GM23338 (cell line): ENCODE measurements at regions not wholly inside any gene's neighbourhood (a gene's known extent, or its start where the extent isn't known, plus 50 kb on each side); places are given as distances from the start of the nearest gene placed in this dataset.

ENCODE experiments used
- ATAC-seq: fragments of 200-7000 bp; cut with Tn5 transposase; 3 replicates; pipeline ENCODE4 v1.9.1; 2020
- DNase-seq: peaks from one replicate; pipeline ENCODE4 v3.0.0-alpha.2; 2015; ENCODE audit warnings: low spot score
- H2AFZ ChIP-seq: fragments of 200-600 bp; sonication (generic); 2 replicates; pipeline ENCODE4 v1.8.0; 2016; ENCODE audit warnings: antibody characterized with exemption, mild to moderate bottlenecking, moderate library complexity
- H3F3A ChIP-seq: fragments of 200-600 bp; sonication (generic); replicated peaks from 2 replicates; pipeline ENCODE4 v1.8.0; 2017; ENCODE audit warnings: antibody characterized with exemption, mixed run types, low read depth
- H3K27ac ChIP-seq: fragments of 200-600 bp; sonication (generic); 2 replicates; pipeline ENCODE4 v1.6.1; 2016; ENCODE audit warnings: low read depth
- H3K27me3 ChIP-seq: fragments of 200-600 bp; sonication (generic); 2 replicates; pipeline ENCODE4 v1.8.0; 2016; ENCODE audit warnings: mild to moderate bottlenecking, mixed run types, moderate library complexity; ENCODE audit not compliant: insufficient read depth
- H3K36me3 ChIP-seq: fragments of 200-600 bp; sonication (generic); 2 replicates; pipeline ENCODE4 v1.8.0; 2016; ENCODE audit warnings: mild to moderate bottlenecking; ENCODE audit not compliant: insufficient read depth
- H3K4me1 ChIP-seq: fragments of 200-600 bp; sonication (generic); 2 replicates; pipeline ENCODE4 v1.8.0; 2016; ENCODE audit warnings: mild to moderate bottlenecking, moderate library complexity; ENCODE audit not compliant: insufficient read depth
- H3K4me2 ChIP-seq: fragments of 200-600 bp; sonication (generic); 2 replicates; pipeline ENCODE4 v1.7.1; 2017; ENCODE audit warnings: mixed run types
- H3K4me3 ChIP-seq: fragments of 200-600 bp; sonication (generic); 2 replicates; pipeline ENCODE4 v1.6.1; 2016; ENCODE audit warnings: mixed run types
- H3K79me2 ChIP-seq: fragments of 200-600 bp; sonication (generic); replicated peaks from 2 replicates; pipeline ENCODE4 v1.8.0; 2017; ENCODE audit warnings: mild to moderate bottlenecking; ENCODE audit not compliant: insufficient read depth
- H3K9me2 ChIP-seq: fragments of 200-600 bp; sonication (generic); 2 replicates; pipeline ENCODE4 v1.8.0; 2017; ENCODE audit not compliant: insufficient read depth
- H4K20me1 ChIP-seq: fragments of 200-600 bp; sonication (generic); replicated peaks from 2 replicates; pipeline ENCODE4 v1.8.0; 2017; ENCODE audit warnings: mild to moderate bottlenecking; ENCODE audit not compliant: insufficient read depth
- H3K27ac Mint-ChIP-seq: 2 replicates; pipeline ENCODE4 v1.8.0; 2020; ENCODE audit warnings: inconsistent platforms, mild to moderate bottlenecking, moderate library complexity, mixed read lengths
- H3K27me3 Mint-ChIP-seq: 3 replicates; pipeline ENCODE4 v1.8.0; 2022; ENCODE audit warnings: low read depth, mild to moderate bottlenecking, moderate library complexity, mixed read lengths, inconsistent platforms; ENCODE audit not compliant: insufficient read depth, poor library complexity
- H3K36me3 Mint-ChIP-seq: 3 replicates; pipeline ENCODE4 v1.8.0; 2021; ENCODE audit warnings: low read depth, mild to moderate bottlenecking, inconsistent platforms, moderate library complexity, mixed read lengths
- H3K4me1 Mint-ChIP-seq: 3 replicates; pipeline ENCODE4 v1.8.0; 2020; ENCODE audit warnings: mild to moderate bottlenecking, inconsistent platforms, mixed read lengths
- H3K4me3 Mint-ChIP-seq: 3 replicates; pipeline ENCODE4 v1.8.0; 2021; ENCODE audit warnings: moderate library complexity, mild to moderate bottlenecking, inconsistent platforms, mixed read lengths
- H3K9me3 Mint-ChIP-seq: 3 replicates; pipeline ENCODE4 v1.8.0; 2020; ENCODE audit warnings: moderate library complexity, mild to moderate bottlenecking, inconsistent platforms, mixed read lengths
- CREB1 ChIP-seq: fragments of 250-450 bp; sonication (Bioruptor Pico); IDR thresholded peaks from 2 replicates; pipeline ENCODE4 v1.5.0; 2020; ENCODE audit warnings: low read depth, mild to moderate bottlenecking, moderate library complexity
- EZH2 ChIP-seq: fragments of 200-600 bp; sonication (generic); IDR thresholded peaks from one replicate; pipeline ENCODE4 v1.8.0; 2017; ENCODE audit warnings: antibody characterized with exemption, mild to moderate bottlenecking, low read depth; ENCODE audit not compliant: unreplicated experiment
- EZH2phosphoT487 ChIP-seq: fragments of 200-600 bp; sonication (generic); IDR thresholded peaks from one replicate; pipeline ENCODE4 v1.8.1; 2018; ENCODE audit warnings: antibody characterized with exemption; ENCODE audit not compliant: unreplicated experiment
- JUNB ChIP-seq: IDR thresholded peaks from one replicate; pipeline ENCODE4 v1.6.1; 2016; ENCODE audit warnings: antibody characterized with exemption; ENCODE audit not compliant: unreplicated experiment
- NANOG ChIP-seq: IDR thresholded peaks from 2 replicates; pipeline ENCODE4 v1.6.1; 2016; ENCODE audit warnings: antibody characterized with exemption, borderline replicate concordance
- POLR2AphosphoS5 ChIP-seq: IDR thresholded peaks from 2 replicates; pipeline ENCODE4 v1.6.1; 2016; ENCODE audit warnings: antibody characterized with exemption, low read depth
- STAT1 ChIP-seq: IDR thresholded peaks from one replicate; pipeline ENCODE4 v1.6.1; 2016; ENCODE audit warnings: antibody characterized with exemption; ENCODE audit not compliant: unreplicated experiment
- ZNF114 ChIP-seq: fragments of 250-450 bp; sonication (Bioruptor Pico); IDR thresholded peaks from 2 replicates; pipeline ENCODE4 v1.5.0; 2020; ENCODE audit warnings: mild to moderate bottlenecking, moderate library complexity
- ZNF331 ChIP-seq: fragments of 250-450 bp; sonication (Bioruptor Pico); IDR thresholded peaks from 2 replicates; pipeline ENCODE4 v1.5.0; 2020; ENCODE audit warnings: low read depth, mild to moderate bottlenecking, moderate library complexity
- TF ChIP-seq, protein P1 (sequence below): fragments of 250-450 bp; sonication (Bioruptor Pico); IDR thresholded peaks from 2 replicates; pipeline ENCODE4 v1.5.0; 2020; ENCODE audit warnings: mild to moderate bottlenecking, moderate library complexity
- TF ChIP-seq, protein P2 (sequence below): IDR thresholded peaks from 2 replicates; pipeline ENCODE4 v1.6.1; 2016; ENCODE audit warnings: antibody characterized with exemption
- TF ChIP-seq, protein P3 (sequence below), 2 experiments: fragments of 200-600 bp in 1 of 2; sonication (generic) in 1 of 2; conservative IDR thresholded peaks; 2 replicates each; pipeline versions ENCODE4 v1.5.1 to v1.6.1; 2016 to 2017; ENCODE audit warnings: antibody characterized with exemption in 2 of 2, low read depth in 2 of 2, mild to moderate bottlenecking in 2 of 2, moderate library complexity in 1 of 2
- TF ChIP-seq, protein P4 (sequence below): IDR thresholded peaks from one replicate; pipeline ENCODE4 v1.6.1; 2018; ENCODE audit warnings: antibody characterized with exemption; ENCODE audit not compliant: unreplicated experiment

DNA sequence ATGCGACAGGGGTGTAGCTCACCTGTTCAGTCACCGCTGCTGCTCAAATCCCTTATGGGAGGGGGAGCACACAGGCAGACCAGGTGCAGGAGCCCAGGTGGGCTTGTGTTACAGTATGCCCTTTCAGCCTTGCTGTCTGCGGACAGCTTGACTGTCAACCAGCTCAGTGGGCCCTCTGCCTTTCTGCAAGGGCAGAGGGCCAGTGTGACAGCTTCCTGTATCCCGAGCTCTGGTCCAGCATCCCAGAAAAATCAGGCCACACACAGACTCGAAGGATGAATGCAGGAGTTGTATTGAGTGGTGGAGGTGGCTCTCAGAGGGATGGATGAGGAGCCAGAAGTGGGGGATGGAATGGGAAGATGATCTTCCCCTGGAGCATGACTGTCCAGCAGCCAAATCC, 172.2 kb downstream of the C5orf15 start:
- Histone ChIP-seq H2AFZ (no peak overlapping the region), H3K4me1 (no peaks in the 10 kb centered on the region; the same call in 1 of the 2 replicates), H3K4me2 (no peak overlapping the region), H3F3A (no peaks in the 10 kb centered on the region), H3K4me3 (no peak overlapping the region), H3K9me2 (no peaks in the 10 kb centered on the region), H3K27ac (no peak overlapping the region), H4K20me1 (no peaks in the 10 kb centered on the region), H3K27me3 (no peaks in the 10 kb centered on the region), H3K36me3 (no peaks in the 10 kb centered on the region), H3K79me2 (no peaks in the 10 kb centered on the region)
- Mint-ChIP-seq H3K4me3 (no peak overlapping the region), H3K27me3 (peaks cover 4% of the 10 kb centered on the region), H3K4me1 (peaks cover 13% of the 10 kb centered on the region), H3K36me3 (no peaks in the 10 kb centered on the region), H3K27ac (no peak overlapping the region), H3K9me3 (no peaks in the 10 kb centered on the region)
- no peak for DNase-seq
- TF ChIP-seq ZNF331 (no peak), STAT1 (no peak), EZH2phosphoT487 (no peak), NANOG (no peak), JUNB (no peak), EZH2 (no peak), POLR2AphosphoS5 (no peak), ZNF114 (CRISPR knock-in tag) (no peak), CREB1 (CRISPR knock-in tag) (no peak)
- TF ChIP-seq, protein P1, sequence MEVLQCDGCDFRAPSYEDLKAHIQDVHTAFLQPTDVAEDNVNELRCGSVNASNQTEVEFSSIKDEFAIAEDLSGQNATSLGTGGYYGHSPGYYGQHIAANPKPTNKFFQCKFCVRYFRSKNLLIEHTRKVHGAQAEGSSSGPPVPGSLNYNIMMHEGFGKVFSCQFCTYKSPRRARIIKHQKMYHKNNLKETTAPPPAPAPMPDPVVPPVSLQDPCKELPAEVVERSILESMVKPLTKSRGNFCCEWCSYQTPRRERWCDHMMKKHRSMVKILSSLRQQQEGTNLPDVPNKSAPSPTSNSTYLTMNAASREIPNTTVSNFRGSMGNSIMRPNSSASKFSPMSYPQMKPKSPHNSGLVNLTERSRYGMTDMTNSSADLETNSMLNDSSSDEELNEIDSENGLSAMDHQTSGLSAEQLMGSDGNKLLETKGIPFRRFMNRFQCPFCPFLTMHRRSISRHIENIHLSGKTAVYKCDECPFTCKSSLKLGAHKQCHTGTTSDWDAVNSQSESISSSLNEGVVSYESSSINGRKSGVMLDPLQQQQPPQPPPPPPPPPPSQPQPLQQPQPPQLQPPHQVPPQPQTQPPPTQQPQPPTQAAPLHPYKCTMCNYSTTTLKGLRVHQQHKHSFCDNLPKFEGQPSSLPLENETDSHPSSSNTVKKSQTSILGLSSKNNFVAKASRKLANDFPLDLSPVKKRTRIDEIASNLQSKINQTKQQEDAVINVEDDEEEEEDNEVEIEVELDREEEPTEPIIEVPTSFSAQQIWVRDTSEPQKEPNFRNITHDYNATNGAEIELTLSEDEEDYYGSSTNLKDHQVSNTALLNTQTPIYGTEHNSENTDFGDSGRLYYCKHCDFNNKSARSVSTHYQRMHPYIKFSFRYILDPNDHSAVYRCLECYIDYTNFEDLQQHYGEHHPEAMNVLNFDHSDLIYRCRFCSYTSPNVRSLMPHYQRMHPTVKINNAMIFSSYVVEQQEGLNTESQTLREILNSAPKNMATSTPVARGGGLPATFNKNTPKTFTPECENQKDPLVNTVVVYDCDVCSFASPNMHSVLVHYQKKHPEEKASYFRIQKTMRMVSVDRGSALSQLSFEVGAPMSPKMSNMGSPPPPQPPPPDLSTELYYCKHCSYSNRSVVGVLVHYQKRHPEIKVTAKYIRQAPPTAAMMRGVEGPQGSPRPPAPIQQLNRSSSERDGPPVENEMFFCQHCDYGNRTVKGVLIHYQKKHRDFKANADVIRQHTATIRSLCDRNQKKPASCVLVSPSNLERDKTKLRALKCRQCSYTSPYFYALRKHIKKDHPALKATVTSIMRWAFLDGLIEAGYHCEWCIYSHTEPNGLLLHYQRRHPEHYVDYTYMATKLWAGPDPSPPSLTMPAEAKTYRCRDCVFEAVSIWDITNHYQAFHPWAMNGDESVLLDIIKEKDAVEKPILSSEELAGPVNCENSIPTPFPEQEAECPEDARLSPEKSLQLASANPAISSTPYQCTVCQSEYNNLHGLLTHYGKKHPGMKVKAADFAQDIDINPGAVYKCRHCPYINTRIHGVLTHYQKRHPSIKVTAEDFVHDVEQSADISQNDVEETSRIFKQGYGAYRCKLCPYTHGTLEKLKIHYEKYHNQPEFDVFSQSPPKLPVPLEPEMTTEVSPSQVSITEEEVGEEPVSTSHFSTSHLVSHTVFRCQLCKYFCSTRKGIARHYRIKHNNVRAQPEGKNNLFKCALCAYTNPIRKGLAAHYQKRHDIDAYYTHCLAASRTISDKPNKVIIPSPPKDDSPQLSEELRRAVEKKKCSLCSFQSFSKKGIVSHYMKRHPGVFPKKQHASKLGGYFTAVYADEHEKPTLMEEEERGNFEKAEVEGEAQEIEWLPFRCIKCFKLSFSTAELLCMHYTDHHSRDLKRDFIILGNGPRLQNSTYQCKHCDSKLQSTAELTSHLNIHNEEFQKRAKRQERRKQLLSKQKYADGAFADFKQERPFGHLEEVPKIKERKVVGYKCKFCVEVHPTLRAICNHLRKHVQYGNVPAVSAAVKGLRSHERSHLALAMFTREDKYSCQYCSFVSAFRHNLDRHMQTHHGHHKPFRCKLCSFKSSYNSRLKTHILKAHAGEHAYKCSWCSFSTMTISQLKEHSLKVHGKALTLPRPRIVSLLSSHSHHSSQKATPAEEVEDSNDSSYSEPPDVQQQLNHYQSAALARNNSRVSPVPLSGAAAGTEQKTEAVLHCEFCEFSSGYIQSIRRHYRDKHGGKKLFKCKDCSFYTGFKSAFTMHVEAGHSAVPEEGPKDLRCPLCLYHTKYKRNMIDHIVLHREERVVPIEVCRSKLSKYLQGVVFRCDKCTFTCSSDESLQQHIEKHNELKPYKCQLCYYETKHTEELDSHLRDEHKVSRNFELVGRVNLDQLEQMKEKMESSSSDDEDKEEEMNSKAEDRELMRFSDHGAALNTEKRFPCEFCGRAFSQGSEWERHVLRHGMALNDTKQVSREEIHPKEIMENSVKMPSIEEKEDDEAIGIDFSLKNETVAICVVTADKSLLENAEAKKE, result no peak
- TF ChIP-seq, protein P2, sequence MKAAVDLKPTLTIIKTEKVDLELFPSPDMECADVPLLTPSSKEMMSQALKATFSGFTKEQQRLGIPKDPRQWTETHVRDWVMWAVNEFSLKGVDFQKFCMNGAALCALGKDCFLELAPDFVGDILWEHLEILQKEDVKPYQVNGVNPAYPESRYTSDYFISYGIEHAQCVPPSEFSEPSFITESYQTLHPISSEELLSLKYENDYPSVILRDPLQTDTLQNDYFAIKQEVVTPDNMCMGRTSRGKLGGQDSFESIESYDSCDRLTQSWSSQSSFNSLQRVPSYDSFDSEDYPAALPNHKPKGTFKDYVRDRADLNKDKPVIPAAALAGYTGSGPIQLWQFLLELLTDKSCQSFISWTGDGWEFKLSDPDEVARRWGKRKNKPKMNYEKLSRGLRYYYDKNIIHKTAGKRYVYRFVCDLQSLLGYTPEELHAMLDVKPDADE, result no peak
- TF ChIP-seq, protein P3, sequence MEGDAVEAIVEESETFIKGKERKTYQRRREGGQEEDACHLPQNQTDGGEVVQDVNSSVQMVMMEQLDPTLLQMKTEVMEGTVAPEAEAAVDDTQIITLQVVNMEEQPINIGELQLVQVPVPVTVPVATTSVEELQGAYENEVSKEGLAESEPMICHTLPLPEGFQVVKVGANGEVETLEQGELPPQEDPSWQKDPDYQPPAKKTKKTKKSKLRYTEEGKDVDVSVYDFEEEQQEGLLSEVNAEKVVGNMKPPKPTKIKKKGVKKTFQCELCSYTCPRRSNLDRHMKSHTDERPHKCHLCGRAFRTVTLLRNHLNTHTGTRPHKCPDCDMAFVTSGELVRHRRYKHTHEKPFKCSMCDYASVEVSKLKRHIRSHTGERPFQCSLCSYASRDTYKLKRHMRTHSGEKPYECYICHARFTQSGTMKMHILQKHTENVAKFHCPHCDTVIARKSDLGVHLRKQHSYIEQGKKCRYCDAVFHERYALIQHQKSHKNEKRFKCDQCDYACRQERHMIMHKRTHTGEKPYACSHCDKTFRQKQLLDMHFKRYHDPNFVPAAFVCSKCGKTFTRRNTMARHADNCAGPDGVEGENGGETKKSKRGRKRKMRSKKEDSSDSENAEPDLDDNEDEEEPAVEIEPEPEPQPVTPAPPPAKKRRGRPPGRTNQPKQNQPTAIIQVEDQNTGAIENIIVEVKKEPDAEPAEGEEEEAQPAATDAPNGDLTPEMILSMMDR (conservative IDR thresholded peaks at IDR 0.05; ENCODE audit: low read depth in 2 of 2), result no peak
- TF ChIP-seq, protein P4, sequence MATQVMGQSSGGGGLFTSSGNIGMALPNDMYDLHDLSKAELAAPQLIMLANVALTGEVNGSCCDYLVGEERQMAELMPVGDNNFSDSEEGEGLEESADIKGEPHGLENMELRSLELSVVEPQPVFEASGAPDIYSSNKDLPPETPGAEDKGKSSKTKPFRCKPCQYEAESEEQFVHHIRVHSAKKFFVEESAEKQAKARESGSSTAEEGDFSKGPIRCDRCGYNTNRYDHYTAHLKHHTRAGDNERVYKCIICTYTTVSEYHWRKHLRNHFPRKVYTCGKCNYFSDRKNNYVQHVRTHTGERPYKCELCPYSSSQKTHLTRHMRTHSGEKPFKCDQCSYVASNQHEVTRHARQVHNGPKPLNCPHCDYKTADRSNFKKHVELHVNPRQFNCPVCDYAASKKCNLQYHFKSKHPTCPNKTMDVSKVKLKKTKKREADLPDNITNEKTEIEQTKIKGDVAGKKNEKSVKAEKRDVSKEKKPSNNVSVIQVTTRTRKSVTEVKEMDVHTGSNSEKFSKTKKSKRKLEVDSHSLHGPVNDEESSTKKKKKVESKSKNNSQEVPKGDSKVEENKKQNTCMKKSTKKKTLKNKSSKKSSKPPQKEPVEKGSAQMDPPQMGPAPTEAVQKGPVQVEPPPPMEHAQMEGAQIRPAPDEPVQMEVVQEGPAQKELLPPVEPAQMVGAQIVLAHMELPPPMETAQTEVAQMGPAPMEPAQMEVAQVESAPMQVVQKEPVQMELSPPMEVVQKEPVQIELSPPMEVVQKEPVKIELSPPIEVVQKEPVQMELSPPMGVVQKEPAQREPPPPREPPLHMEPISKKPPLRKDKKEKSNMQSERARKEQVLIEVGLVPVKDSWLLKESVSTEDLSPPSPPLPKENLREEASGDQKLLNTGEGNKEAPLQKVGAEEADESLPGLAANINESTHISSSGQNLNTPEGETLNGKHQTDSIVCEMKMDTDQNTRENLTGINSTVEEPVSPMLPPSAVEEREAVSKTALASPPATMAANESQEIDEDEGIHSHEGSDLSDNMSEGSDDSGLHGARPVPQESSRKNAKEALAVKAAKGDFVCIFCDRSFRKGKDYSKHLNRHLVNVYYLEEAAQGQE, result no peak
- no peak for ATAC-seq
